Upper lobe of left lung (tissue), 6 donors: ENCODE measurements at regions not wholly inside any gene's neighbourhood (a gene's known extent, or its start where the extent isn't known, plus 50 kb on each side); places are given as distances from the start of the nearest gene placed in this dataset.

Source experiments
- ATAC-seq, 2 donors: fragments of 200-7000 bp; cut with Tn5 transposase; one replicate each; pipeline ENCODE4 v1.9.1; 2022; ENCODE audit warnings: mild to moderate bottlenecking in 2 of 2, moderate library complexity in 2 of 2; ENCODE audit not compliant: low FRiP score in 2 of 2
- DNase-seq, 2 donors: peaks; one replicate each; pipeline ENCODE4 v3.0.0-alpha.2; 2019 to 2020
- H3K27ac ChIP-seq, 4 donors: fragments of 200-600 bp; sonication (generic); one replicate each; pipeline ENCODE4 v1.5.1; 2016 to 2019
- H3K27me3 ChIP-seq, 4 donors: fragments of 200-600 bp; sonication (generic); one replicate each; pipeline ENCODE4 v1.5.1; 2017 to 2019
- H3K36me3 ChIP-seq, 4 donors: fragments of 200-600 bp; sonication (generic); one replicate each; pipeline ENCODE4 v1.5.1; 2016 to 2019
- H3K4me1 ChIP-seq, 4 donors: fragments of 200-600 bp; sonication (generic); one replicate each; pipeline ENCODE4 v1.5.1; 2018 to 2019
- H3K4me3 ChIP-seq, 4 donors: fragments of 200-600 bp; sonication (generic); one replicate each; pipeline ENCODE4 v1.5.1; 2017 to 2019; ENCODE audit warnings: mild to moderate bottlenecking in 2 of 4, moderate library complexity in 1 of 4
- H3K9me3 ChIP-seq, 4 donors: fragments of 200-600 bp; sonication (generic); one replicate each; pipeline ENCODE4 v1.5.1; 2018 to 2019
- CTCF ChIP-seq, 6 experiments: fragments of 450-650 bp in 4 of 6; fragments of 200-600 bp in 2 of 6; sonication (generic) in 2 of 6; IDR thresholded peaks; one replicate each; pipeline ENCODE4 v1.5.1; 2016 to 2019; ENCODE audit warnings: antibody characterized with exemption in 6 of 6
- EP300 ChIP-seq, 4 donors: sonication (generic); formaldehyde crosslinking; IDR thresholded peaks; one replicate each; pipeline ENCODE4 v1.5.1; 2017; ENCODE audit warnings: antibody characterized with exemption in 4 of 4, control low read depth in 2 of 4
- POLR2A ChIP-seq, 4 donors: fragments of 450-650 bp; IDR thresholded peaks; one replicate each; pipeline ENCODE4 v1.5.1; 2016 to 2017; ENCODE audit warnings: antibody characterized with exemption in 4 of 4, mild to moderate bottlenecking in 2 of 4
- POLR2AphosphoS5 ChIP-seq, 2 donors: sonication (generic); formaldehyde crosslinking; IDR thresholded peaks; one replicate each; pipeline ENCODE4 v1.5.1; 2017; ENCODE audit warnings: antibody characterized with exemption in 2 of 2
- WGBS, 2 donors: methylation state at CpG; one replicate each; pipeline ENCODE4 v1.1.5; 2017 to 2018; 5-methylcytosine and 5-hydroxymethylcytosine counted together
- donor health status: DM: no; HTN: no; CAD: no; lungs with moderate emphysema.
- donor health status: DM: no; HTN: yes; CAD: no; lungs with severe emphysema.

- ATAC-seq (peak in 1 of 2 donors; percentile 19), DNase-seq (no peak)
- Histone ChIP-seq H3K9me3 (peaks cover 0 to 3% (median 0%) of the 10 kb centered on the region in 4 donors), H3K4me1 (no peaks in the 10 kb centered on the region), H3K4me3 (no peak overlapping the region), H3K36me3 (no peaks in the 10 kb centered on the region), H3K27me3 (no peaks in the 10 kb centered on the region), H3K27ac (no peak overlapping the region)
- 63 to 73% methylated on average over 3 of the region's 3 CpGs for WGBS, 2 donors
- TF ChIP-seq POLR2A (IDR thresholded peaks at IDR 0.05) (no peak), POLR2AphosphoS5 (IDR thresholded peaks at IDR 0.05) (no peak), EP300 (IDR thresholded peaks at IDR 0.05) (no peak), CTCF (IDR thresholded peaks at IDR 0.05) (no peak)
Measured at GRCh38 chr6:105892577-105893262, 193.4 kb upstream of the PRDM1 start.

- ATAC-seq = no peak
- H3K27me3 ChIP-seq = no peaks in the 10 kb centered on the region
Measured at GRCh38 chr6:105890521-105891244, 195.5 kb upstream of the PRDM1 start.

GRCh38 chr6:105889902-105890301, 196.2 kb upstream of the PRDM1 start:
- H3K4me1 ChIP-seq = peaks cover 0 to 3% (median 0%) of the 10 kb centered on the region in 4 donors
- peaks cover 0 to 3% (median 0%) of the 10 kb centered on the region in 4 donors for H3K9me3 ChIP-seq
- H3K4me3 ChIP-seq = no peak overlapping the region
- no peak overlapping the region for H3K27ac ChIP-seq
- ATAC-seq (no peak), DNase-seq (no peak)
- no peaks in the 10 kb centered on the region for H3K27me3 ChIP-seq
- no peak for TF ChIP-seq EP300 (IDR thresholded peaks at IDR 0.05)
- no peak for TF ChIP-seq POLR2AphosphoS5 (IDR thresholded peaks at IDR 0.05)
- TF ChIP-seq POLR2A (IDR thresholded peaks at IDR 0.05) = no peak
- TF ChIP-seq CTCF (IDR thresholded peaks at IDR 0.05) = no peak
- WGBS, 2 donors = 95 to 96% methylated on average over 2 of the region's 2 CpGs
- H3K36me3 ChIP-seq = no peaks in the 10 kb centered on the region

More at GRCh38 chr6:105890521-105891244, 195.5 kb upstream of the PRDM1 start:
- H3K4me1 ChIP-seq = peaks cover 0 to 3% (median 0%) of the 10 kb centered on the region in 4 donors
- no peak overlapping the region for H3K27ac ChIP-seq
- TF ChIP-seq EP300 (IDR thresholded peaks at IDR 0.05) (no peak), POLR2A (IDR thresholded peaks at IDR 0.05) (no peak), CTCF (IDR thresholded peaks at IDR 0.05) (no peak), POLR2AphosphoS5 (IDR thresholded peaks at IDR 0.05) (no peak)
- H3K9me3 ChIP-seq = peaks cover 0 to 3% (median 0%) of the 10 kb centered on the region in 4 donors
- H3K4me3 ChIP-seq = no peak overlapping the region
- H3K36me3 ChIP-seq = no peaks in the 10 kb centered on the region
- no peak for DNase-seq
- 71 to 85% methylated on average over 4 of the region's 4 CpGs for WGBS, 2 donors

GRCh38 chr6:105886814-105887544, 199.2 kb upstream of the PRDM1 start:
- Histone ChIP-seq H3K4me3 (no peak overlapping the region), H3K4me1 (peaks cover 0 to 3% (median 0%) of the 10 kb centered on the region in 4 donors), H3K27ac (no peak overlapping the region), H3K27me3 (no peaks in the 10 kb centered on the region), H3K36me3 (no peaks in the 10 kb centered on the region), H3K9me3 (peaks cover 0 to 3% (median 0%) of the 10 kb centered on the region in 4 donors)
- TF ChIP-seq CTCF (IDR thresholded peaks at IDR 0.05) (no peak), EP300 (IDR thresholded peaks at IDR 0.05) (no peak), POLR2A (IDR thresholded peaks at IDR 0.05) (no peak), POLR2AphosphoS5 (IDR thresholded peaks at IDR 0.05) (no peak)
- ATAC-seq (no peak), DNase-seq (no peak)
- WGBS, 2 donors = 85 to 88% methylated on average over 7 of the region's 7 CpGs
